IMR-90 (cell line): ENCODE measurements at regions not wholly inside any gene's neighbourhood (a gene's known extent, or its start where the extent isn't known, plus 50 kb on each side); places are given as distances from the start of the nearest gene placed in this dataset.

ENCODE experiments used
- ATAC-seq: fragments of 200-7000 bp; cut with Tn5 transposase; 2 replicates; pipeline ENCODE4 v1.9.1; 2020; ENCODE audit warnings: low read depth, mild to moderate bottlenecking, moderate library complexity
- BruUV-seq: library from RNA; stranded (reverse); fragments of 400-500 nt; replicated peaks from 2 replicates; lab custom pipeline; 2021; lab: Mats Ljungman, UMichigan
- CTCF ChIA-PET: fragments of 300-600 bp; formaldehyde crosslinking; extraction: SDS; loops from one replicate; lab custom pipeline; 2021; ENCODE audit warnings: antibody characterized with exemption; lab: Yijun Ruan, JAX
- POLR2A ChIA-PET: fragments of 300-600 bp; sonication (Branson Sonifier 250); formaldehyde crosslinking; loops from one replicate; lab custom pipeline; 2022; ENCODE audit warnings: antibody characterized with exemption; ENCODE audit not compliant: unreplicated experiment; lab: Charles Lee
- DNase-seq: peaks from one replicate; pipeline ENCODE4 v3.0.0; 2013
- H2AFZ ChIP-seq: replicated peaks from 2 replicates; pipeline ENCODE3; 2013; ENCODE audit warnings: low read length, mild to moderate bottlenecking; ENCODE audit not compliant: poor library complexity
- H2AK5ac ChIP-seq: 2 replicates; pipeline ENCODE4 v1.6.1; 2013; ENCODE audit warnings: low read depth, low read length, inconsistent platforms
- H2AK9ac ChIP-seq: replicated peaks from 2 replicates; pipeline ENCODE3; 2013; ENCODE audit warnings: mild to moderate bottlenecking, low read depth, low read length, moderate library complexity; ENCODE audit not compliant: poor library complexity
- H2BK120ac ChIP-seq: 2 replicates; pipeline ENCODE4 v1.6.1; 2013; ENCODE audit warnings: low read depth, low read length, inconsistent platforms
- H2BK15ac ChIP-seq: 3 replicates; pipeline ENCODE4 v1.6.1; 2013; ENCODE audit warnings: low read depth, low read length, inconsistent platforms
- H2BK20ac ChIP-seq: 2 replicates; pipeline ENCODE4 v1.6.1; 2013; ENCODE audit warnings: low read depth, mild to moderate bottlenecking, inconsistent platforms, low read length, moderate library complexity
- H2BK5ac ChIP-seq: 2 replicates; pipeline ENCODE4 v1.6.1; 2013; ENCODE audit warnings: mild to moderate bottlenecking, low read depth, low read length, inconsistent platforms; ENCODE audit not compliant: poor library complexity, severe bottlenecking
- H3K14ac ChIP-seq: replicated peaks from 2 replicates; pipeline ENCODE4 v1.6.1; 2013; ENCODE audit warnings: low read depth, low read length, inconsistent platforms
- H3K18ac ChIP-seq: 2 replicates; pipeline ENCODE4 v1.6.1; 2013; ENCODE audit warnings: low read depth, low read length, control low read depth
- H3K23ac ChIP-seq: 2 replicates; pipeline ENCODE4 v1.6.1; 2013; ENCODE audit warnings: low read depth, low read length, inconsistent platforms
- H3K27ac ChIP-seq: 2 replicates; pipeline ENCODE4 v1.5.1; 2013; ENCODE audit warnings: mild to moderate bottlenecking, control low read depth, low read length; ENCODE audit not compliant: insufficient read depth
- H3K27me3 ChIP-seq: 2 replicates; pipeline ENCODE4 v1.6.1; 2013; ENCODE audit warnings: low read length; ENCODE audit not compliant: control insufficient read depth, insufficient read depth
- H3K36me3 ChIP-seq: 2 replicates; pipeline ENCODE4 v1.6.1; 2013; ENCODE audit warnings: low read length, mixed read lengths; ENCODE audit not compliant: control insufficient read depth, insufficient read depth
- H3K4ac ChIP-seq: 2 replicates; pipeline ENCODE4 v1.6.1; 2013; ENCODE audit warnings: low read depth, low read length, inconsistent platforms
- H3K4me1 ChIP-seq: 2 replicates; pipeline ENCODE4 v1.6.1; 2013; ENCODE audit warnings: low read length, mixed read lengths; ENCODE audit not compliant: control insufficient read depth, insufficient read depth
- H3K4me2 ChIP-seq: 2 replicates; pipeline ENCODE4 v1.6.1; 2013; ENCODE audit warnings: low read depth, mild to moderate bottlenecking, control low read depth, low read length, moderate library complexity
- H3K4me3 ChIP-seq: 2 replicates; pipeline ENCODE4 v1.5.1; 2013; ENCODE audit warnings: low read depth, mild to moderate bottlenecking, control low read depth, low read length, moderate library complexity; ENCODE audit not compliant: insufficient read depth
- H3K56ac ChIP-seq: 2 replicates; pipeline ENCODE4 v1.6.1; 2013; ENCODE audit warnings: low read length, inconsistent platforms; ENCODE audit not compliant: insufficient read depth; ENCODE audit errors: extremely low read depth
- H3K79me1 ChIP-seq, 2 experiments: 2 replicates each; pipeline ENCODE4 v1.6.1; 2013; ENCODE audit warnings: low read length in 2 of 2, inconsistent platforms in 1 of 2, low read depth in 1 of 2
- H3K9ac ChIP-seq: 2 replicates; pipeline ENCODE4 v1.6.1; 2013; ENCODE audit warnings: low read depth, low read length, control low read depth
- H3K9me1 ChIP-seq: 2 replicates; pipeline ENCODE4 v1.6.1; 2013; ENCODE audit warnings: low read length, inconsistent platforms; ENCODE audit not compliant: insufficient read depth
- H3K9me3 ChIP-seq: 2 replicates; pipeline ENCODE4 v1.6.1; 2013; ENCODE audit warnings: low read length; ENCODE audit not compliant: control insufficient read depth, insufficient read depth
- H4K20me1 ChIP-seq: 2 replicates; pipeline ENCODE4 v1.6.1; 2013; ENCODE audit warnings: low read length, inconsistent platforms; ENCODE audit not compliant: insufficient read depth
- H4K5ac ChIP-seq: 2 replicates; pipeline ENCODE4 v1.6.1; 2013; ENCODE audit warnings: mild to moderate bottlenecking, low read depth, low read length, control low read depth
- H4K8ac ChIP-seq, 2 experiments: 2 replicates each; pipeline ENCODE4 v1.6.1; 2013; ENCODE audit warnings: low read depth in 2 of 2, low read length in 2 of 2, control low read depth in 1 of 2, inconsistent platforms in 1 of 2
- H4K91ac ChIP-seq: 2 replicates; pipeline ENCODE4 v1.6.1; 2013; ENCODE audit warnings: low read depth, low read length, inconsistent platforms; ENCODE audit not compliant: insufficient read depth
- CEBPB ChIP-seq: IDR thresholded peaks from 2 replicates; pipeline ENCODE4 v1.6.1; 2012; ENCODE audit warnings: low read depth, low read length, improper control_type of control experiment
- CHD1 ChIP-seq: IDR thresholded peaks from 2 replicates; pipeline ENCODE4 v1.6.1; 2012; ENCODE audit warnings: low read depth, low read length, improper control_type of control experiment
- FOS ChIP-seq: fragments of 150-350 bp; IDR thresholded peaks from 2 replicates; pipeline ENCODE4 v1.6.1; 2016; ENCODE audit warnings: low read depth, low read length
- MAZ ChIP-seq: IDR thresholded peaks from 2 replicates; pipeline ENCODE4 v1.6.1; 2012; ENCODE audit warnings: low read depth, mild to moderate bottlenecking, low read length, improper control_type of control experiment, moderate library complexity, borderline replicate concordance
- MXI1 ChIP-seq: IDR thresholded peaks from 2 replicates; pipeline ENCODE4 v1.6.1; 2012; ENCODE audit warnings: low read depth, mild to moderate bottlenecking, low read length, moderate library complexity, borderline replicate concordance
- NFE2L2 ChIP-seq: fragments of 150-350 bp; IDR thresholded peaks from 2 replicates; pipeline ENCODE4 v1.6.1; 2016; ENCODE audit warnings: low read depth, mild to moderate bottlenecking, low read length
- POLR2A ChIP-seq: IDR thresholded peaks from 2 replicates; pipeline ENCODE4 v1.6.1; 2012; ENCODE audit warnings: mild to moderate bottlenecking, low read depth, low read length
- RFX5 ChIP-seq: IDR thresholded peaks from 2 replicates; pipeline ENCODE4 v1.8.0; 2012; ENCODE audit warnings: low read depth, mild to moderate bottlenecking, low read length, moderate library complexity
- dilution Hi-C: fragments of 300-500 bp; cut with HindIII; formaldehyde crosslinking; loops from one replicate; pipeline ENCODE4 v1.14.3; 2018; ENCODE audit warnings: low sequenced_read_pairs; ENCODE audit not compliant: unreplicated experiment
- in situ Hi-C: fragments of 300-500 bp; cut with MboI; formaldehyde crosslinking; loops from 3 replicates; pipeline ENCODE4 v1.14.3; 2019; ENCODE audit warnings: low sequenced_read_pairs, inconsistent platforms, mixed read lengths
- intact Hi-C: fragments of 100-400 bp; cut with micrococcal nuclease; formaldehyde crosslinking; loops from 2 replicates; pipeline ENCODE4 v1.10.0; 2022
- TF ChIP-seq, protein P1 (sequence below): fragments of 150-350 bp; IDR thresholded peaks from 2 replicates; pipeline ENCODE4 v1.6.1; 2017; ENCODE audit warnings: mild to moderate bottlenecking, antibody characterized with exemption, low read length, low read depth

DNA sequence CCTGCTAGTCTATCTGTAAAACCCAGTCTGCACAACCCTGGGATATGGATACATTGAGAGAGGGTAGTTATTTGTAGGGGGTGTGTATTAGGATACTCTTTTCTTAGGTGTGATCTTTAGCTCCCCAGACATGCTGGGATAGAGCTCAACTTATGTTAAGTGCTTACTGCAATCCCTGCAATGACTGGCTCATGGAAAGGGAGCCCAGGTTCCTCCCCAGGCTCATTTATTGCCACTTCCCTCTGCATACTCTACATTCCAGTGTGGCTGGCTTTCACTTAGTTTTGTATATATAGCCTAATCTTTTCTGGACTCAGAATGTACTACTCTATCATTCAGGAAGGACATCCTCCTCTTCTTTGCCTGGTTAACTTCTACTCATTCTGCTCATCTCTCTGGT is 172.0 kb downstream of the SYT10 start:
- ChIA-PET POLR2A (no interaction called here), CTCF (no interaction called here)
- H3K27me3 ChIP-seq = no peaks in the 10 kb centered on the region

More for the DNA sequence above, 172.0 kb downstream of the SYT10 start:
- H2BK20ac ChIP-seq = no peak overlapping the region
- in situ Hi-C loops = no loop called here
- H2AK5ac ChIP-seq = no peak overlapping the region
- DNase-seq = no peak
- H3K56ac ChIP-seq = no peak overlapping the region
- H3K14ac ChIP-seq = no peak overlapping the region
- no TSS peak for BruUV-seq
- H3K27ac ChIP-seq = no peak overlapping the region
- H3K4me3 ChIP-seq = no peak overlapping the region
- intact Hi-C loops = no loop called here
- H4K5ac ChIP-seq = no peak overlapping the region
- no peak overlapping the region for H3K4me2 ChIP-seq
- H2BK15ac ChIP-seq = no peak overlapping the region
- no peaks in the 10 kb centered on the region for H3K79me1 ChIP-seq
- TF ChIP-seq, protein P1, sequence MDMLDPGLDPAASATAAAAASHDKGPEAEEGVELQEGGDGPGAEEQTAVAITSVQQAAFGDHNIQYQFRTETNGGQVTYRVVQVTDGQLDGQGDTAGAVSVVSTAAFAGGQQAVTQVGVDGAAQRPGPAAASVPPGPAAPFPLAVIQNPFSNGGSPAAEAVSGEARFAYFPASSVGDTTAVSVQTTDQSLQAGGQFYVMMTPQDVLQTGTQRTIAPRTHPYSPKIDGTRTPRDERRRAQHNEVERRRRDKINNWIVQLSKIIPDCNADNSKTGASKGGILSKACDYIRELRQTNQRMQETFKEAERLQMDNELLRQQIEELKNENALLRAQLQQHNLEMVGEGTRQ = no peak
- TF ChIP-seq RFX5 = no peak
- TF ChIP-seq CEBPB = no peak
- TF ChIP-seq NFE2L2 = no peak
- TF ChIP-seq POLR2A = no peak
- no peak for TF ChIP-seq CHD1
- no peak for TF ChIP-seq MAZ
- no peak for TF ChIP-seq FOS
- no peak for TF ChIP-seq MXI1
- H4K20me1 ChIP-seq = no peaks in the 10 kb centered on the region
- no peak overlapping the region for H4K91ac ChIP-seq
- H3K9me3 ChIP-seq = no peaks in the 10 kb centered on the region
- no peaks in the 10 kb centered on the region for H3K9me1 ChIP-seq
- H3K4me1 ChIP-seq = no peaks in the 10 kb centered on the region
- H2AFZ ChIP-seq = no peak overlapping the region
- H3K4ac ChIP-seq = no peak overlapping the region
- no peak overlapping the region for H3K23ac ChIP-seq
- H2BK5ac ChIP-seq = no peak overlapping the region
- no peak overlapping the region for H2AK9ac ChIP-seq
- H3K18ac ChIP-seq = no peak overlapping the region
- no peak overlapping the region for H3K9ac ChIP-seq
- no peak for ATAC-seq
- no peak overlapping the region for H2BK120ac ChIP-seq
- no peak overlapping the region for H4K8ac ChIP-seq
- no peaks in the 10 kb centered on the region for H3K36me3 ChIP-seq
- dilution Hi-C loops = no loop called here
